Upper lobe of left lung (tissue), 4 donors: ENCODE measurements at regions not wholly inside any gene's neighbourhood (a gene's known extent, or its start where the extent isn't known, plus 50 kb on each side); places are given as distances from the start of the nearest gene placed in this dataset.

ENCODE experiments used
- EP300 ChIP-seq, 4 donors: sonication (generic); formaldehyde crosslinking; IDR thresholded peaks; one replicate each; pipeline ENCODE4 v1.5.1; 2017; ENCODE audit warnings: antibody characterized with exemption in 4 of 4, control low read depth in 2 of 4
- TF ChIP-seq, protein P1 (sequence below), 6 experiments: fragments of 450-650 bp in 4 of 6; fragments of 200-600 bp in 2 of 6; sonication (generic) in 2 of 6; IDR thresholded peaks; one replicate each; pipeline ENCODE4 v1.5.1; 2016 to 2019; ENCODE audit warnings: antibody characterized with exemption in 6 of 6

DNA sequence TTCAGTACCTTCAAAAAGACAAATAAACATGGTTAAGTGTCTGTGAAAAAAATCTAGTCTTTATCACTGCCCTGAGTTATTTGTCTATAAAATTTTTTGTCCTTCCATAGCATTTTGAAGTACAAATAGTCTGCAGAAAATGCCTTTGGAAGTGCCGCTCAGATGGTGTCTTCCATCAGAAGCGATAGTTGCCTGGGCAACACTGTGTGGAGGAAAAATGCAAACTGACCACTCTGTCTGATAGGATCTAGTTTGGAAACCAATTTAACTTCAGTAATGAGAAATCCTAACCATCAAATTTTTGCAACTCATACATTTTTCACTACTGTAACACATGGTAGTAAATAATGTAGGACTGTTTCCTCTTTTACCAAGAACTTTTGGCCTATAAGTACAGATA, 449.9 kb downstream of the PRELID2 start:
- TF ChIP-seq, protein P1, sequence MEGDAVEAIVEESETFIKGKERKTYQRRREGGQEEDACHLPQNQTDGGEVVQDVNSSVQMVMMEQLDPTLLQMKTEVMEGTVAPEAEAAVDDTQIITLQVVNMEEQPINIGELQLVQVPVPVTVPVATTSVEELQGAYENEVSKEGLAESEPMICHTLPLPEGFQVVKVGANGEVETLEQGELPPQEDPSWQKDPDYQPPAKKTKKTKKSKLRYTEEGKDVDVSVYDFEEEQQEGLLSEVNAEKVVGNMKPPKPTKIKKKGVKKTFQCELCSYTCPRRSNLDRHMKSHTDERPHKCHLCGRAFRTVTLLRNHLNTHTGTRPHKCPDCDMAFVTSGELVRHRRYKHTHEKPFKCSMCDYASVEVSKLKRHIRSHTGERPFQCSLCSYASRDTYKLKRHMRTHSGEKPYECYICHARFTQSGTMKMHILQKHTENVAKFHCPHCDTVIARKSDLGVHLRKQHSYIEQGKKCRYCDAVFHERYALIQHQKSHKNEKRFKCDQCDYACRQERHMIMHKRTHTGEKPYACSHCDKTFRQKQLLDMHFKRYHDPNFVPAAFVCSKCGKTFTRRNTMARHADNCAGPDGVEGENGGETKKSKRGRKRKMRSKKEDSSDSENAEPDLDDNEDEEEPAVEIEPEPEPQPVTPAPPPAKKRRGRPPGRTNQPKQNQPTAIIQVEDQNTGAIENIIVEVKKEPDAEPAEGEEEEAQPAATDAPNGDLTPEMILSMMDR (IDR thresholded peaks at IDR 0.05): no peak
- TF ChIP-seq EP300 (IDR thresholded peaks at IDR 0.05): no peak
